ENCODE measurements at regions not wholly inside any gene's neighbourhood (a gene's known extent, or its start where the extent isn't known, plus 50 kb on each side); places are given as distances from the start of the nearest gene placed in this dataset.

GRCh38 chr6:37550191-37550831 lies 50.6 kb upstream of the CCDC167 start:
- TF ChIP-seq, protein P1, sequence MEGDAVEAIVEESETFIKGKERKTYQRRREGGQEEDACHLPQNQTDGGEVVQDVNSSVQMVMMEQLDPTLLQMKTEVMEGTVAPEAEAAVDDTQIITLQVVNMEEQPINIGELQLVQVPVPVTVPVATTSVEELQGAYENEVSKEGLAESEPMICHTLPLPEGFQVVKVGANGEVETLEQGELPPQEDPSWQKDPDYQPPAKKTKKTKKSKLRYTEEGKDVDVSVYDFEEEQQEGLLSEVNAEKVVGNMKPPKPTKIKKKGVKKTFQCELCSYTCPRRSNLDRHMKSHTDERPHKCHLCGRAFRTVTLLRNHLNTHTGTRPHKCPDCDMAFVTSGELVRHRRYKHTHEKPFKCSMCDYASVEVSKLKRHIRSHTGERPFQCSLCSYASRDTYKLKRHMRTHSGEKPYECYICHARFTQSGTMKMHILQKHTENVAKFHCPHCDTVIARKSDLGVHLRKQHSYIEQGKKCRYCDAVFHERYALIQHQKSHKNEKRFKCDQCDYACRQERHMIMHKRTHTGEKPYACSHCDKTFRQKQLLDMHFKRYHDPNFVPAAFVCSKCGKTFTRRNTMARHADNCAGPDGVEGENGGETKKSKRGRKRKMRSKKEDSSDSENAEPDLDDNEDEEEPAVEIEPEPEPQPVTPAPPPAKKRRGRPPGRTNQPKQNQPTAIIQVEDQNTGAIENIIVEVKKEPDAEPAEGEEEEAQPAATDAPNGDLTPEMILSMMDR (IDR thresholded peaks at IDR 0.05) = no peak
- no peak for TF ChIP-seq POLR2A (IDR thresholded peaks at IDR 0.05)
